ENCODE measurements at regions not wholly inside any gene's neighbourhood (a gene's known extent, or its start where the extent isn't known, plus 50 kb on each side); places are given as distances from the start of the nearest gene placed in this dataset.

GRCh38 chr5:159751459-159751858 lies 164.8 kb upstream of the ADRA1B start:
- Histone ChIP-seq H3K27me3 (no peaks in the 10 kb centered on the region), H3K4me3 (no peak overlapping the region), H3K4me1 (no peaks in the 10 kb centered on the region), H3K9me3 (peaks cover 0 to 6% (median 0%) of the 10 kb centered on the region in 3 donors), H3K27ac (no peak overlapping the region), H3K36me3 (no peaks in the 10 kb centered on the region)
- no peak for ATAC-seq
- TF ChIP-seq CTCF (IDR thresholded peaks at IDR 0.05) (no peak), POLR2A (IDR thresholded peaks at IDR 0.05) (no peak), EP300 (IDR thresholded peaks at IDR 0.05) (no peak), POLR2AphosphoS5 (IDR thresholded peaks at IDR 0.05) (no peak)
- 80 to 96% methylated on average over 3 of the region's 3 CpGs for WGBS, 2 donors (ENCODE audit: low coverage in 1 of 2)

- H3K27ac ChIP-seq, result no peak overlapping the region
- 51 to 53% methylated on average over 5 to 7 of the region's 7 CpGs for WGBS, 2 donors (ENCODE audit: low coverage in 1 of 2)
- no peaks in the 10 kb centered on the region for H3K4me1 ChIP-seq
- TF ChIP-seq EP300 (IDR thresholded peaks at IDR 0.05), result no peak
- no peak for TF ChIP-seq CTCF (IDR thresholded peaks at IDR 0.05)
- TF ChIP-seq POLR2A (IDR thresholded peaks at IDR 0.05), result no peak
- TF ChIP-seq POLR2AphosphoS5 (IDR thresholded peaks at IDR 0.05), result no peak
- H3K27me3 ChIP-seq, result no peaks in the 10 kb centered on the region
- peaks cover 0 to 6% (median 0%) of the 10 kb centered on the region in 3 donors for H3K9me3 ChIP-seq
- H3K4me3 ChIP-seq, result no peak overlapping the region
- H3K36me3 ChIP-seq, result no peaks in the 10 kb centered on the region
- no peak for ATAC-seq
Measured at GRCh38 chr5:159752622-159753275, 163.5 kb upstream of the ADRA1B start.

GRCh38 chr5:159758189-159758588 lies 158.1 kb upstream of the ADRA1B start:
- ATAC-seq, result no peak
- no peaks in the 10 kb centered on the region for H3K36me3 ChIP-seq
- TF ChIP-seq POLR2A (IDR thresholded peaks at IDR 0.05), result no peak
- H3K4me1 ChIP-seq, result no peaks in the 10 kb centered on the region
- WGBS, 2 donors (ENCODE audit: low coverage in 1 of 2), result 82 to 86% methylated on average over 3 to 4 of the region's 4 CpGs
- no peak overlapping the region for H3K27ac ChIP-seq
- no peaks in the 10 kb centered on the region for H3K9me3 ChIP-seq
- no peak overlapping the region for H3K4me3 ChIP-seq
- H3K27me3 ChIP-seq, result peaks cover 6% of the 10 kb centered on the region

GRCh38 chr5:159759791-159760290 lies 156.4 kb upstream of the ADRA1B start:
- peaks cover 6% of the 10 kb centered on the region for H3K27me3 ChIP-seq
- 74 to 78% methylated on average over 3 to 4 of the region's 4 CpGs for WGBS, 2 donors (ENCODE audit: low coverage in 1 of 2)
- no peaks in the 10 kb centered on the region for H3K36me3 ChIP-seq
- H3K27ac ChIP-seq, result no peak overlapping the region
- no peak for ATAC-seq
- no peak overlapping the region for H3K4me3 ChIP-seq
- H3K9me3 ChIP-seq, result no peaks in the 10 kb centered on the region
- H3K4me1 ChIP-seq, result no peaks in the 10 kb centered on the region
- TF ChIP-seq CTCF (IDR thresholded peaks at IDR 0.05) (no peak), EP300 (IDR thresholded peaks at IDR 0.05) (no peak), POLR2A (IDR thresholded peaks at IDR 0.05) (no peak), POLR2AphosphoS5 (IDR thresholded peaks at IDR 0.05) (no peak)

- Histone ChIP-seq H3K9me3 (no peaks in the 10 kb centered on the region), H3K27ac (no peak overlapping the region), H3K4me3 (no peak overlapping the region), H3K27me3 (peaks cover 6% of the 10 kb centered on the region), H3K4me1 (no peaks in the 10 kb centered on the region), H3K36me3 (no peaks in the 10 kb centered on the region)
- TF ChIP-seq POLR2A (IDR thresholded peaks at IDR 0.05) (no peak), POLR2AphosphoS5 (IDR thresholded peaks at IDR 0.05) (no peak), EP300 (IDR thresholded peaks at IDR 0.05) (no peak), CTCF (IDR thresholded peaks at IDR 0.05) (no peak)
- 51 to 58% methylated on average over 2 of the region's 2 CpGs for WGBS, 2 donors (ENCODE audit: low coverage in 1 of 2)
- ATAC-seq, result no peak
Measured at GRCh38 chr5:159762921-159763320, 153.4 kb upstream of the ADRA1B start.

All from gastroesophageal sphincter (tissue), 4 donors.